HCT116 (cell line): ENCODE measurements at regions not wholly inside any gene's neighbourhood (a gene's known extent, or its start where the extent isn't known, plus 50 kb on each side); places are given as distances from the start of the nearest gene placed in this dataset.

Experiments used
- ATAC-seq: fragments of 200-7000 bp; cut with Tn5 transposase; 2 replicates; pipeline ENCODE4 v1.9.1; 2020; ENCODE audit warnings: mild to moderate bottlenecking, moderate library complexity
- BruUV-seq: library from RNA; stranded (reverse); fragments of 400-500 nt; replicated peaks from 2 replicates; lab custom pipeline; 2021; lab: Mats Ljungman, UMichigan
- CTCF ChIA-PET: fragments of 300-600 bp; sonication (Branson Sonifier 250); formaldehyde crosslinking; loops from one replicate; lab custom pipeline; 2021; ENCODE audit warnings: antibody characterized with exemption; lab: Charles Lee
- POLR2A ChIA-PET: fragments of 300-600, 350-600 bp; sonication (Branson Sonifier 250); formaldehyde crosslinking; loops from one replicate; lab custom pipeline; 2021; ENCODE audit warnings: antibody characterized with exemption; lab: Charles Lee
- RAD21 ChIA-PET, 2 experiments: fragments of 300-600 bp; sonication (Branson Sonifier 250); formaldehyde crosslinking; loops; one replicate each; lab custom pipeline; 2023; ENCODE audit warnings: low total read pairs in 2 of 2; ENCODE audit not compliant: uncharacterized antibody in 2 of 2, unreplicated experiment in 2 of 2, low non-redundant PET in 1 of 2; lab: Charles Lee
- DNase-seq: peaks from one replicate; pipeline ENCODE4 v3.0.0-alpha.2; 2010; ENCODE audit warnings: low read depth, low spot score
- H2AFZ ChIP-seq: fragments of 200-600 bp; shearing (Covaris generic), sonication (generic); 2 replicates; pipeline ENCODE4 v1.6.1; 2017; ENCODE audit warnings: low read depth, mixed run types, mixed read lengths, antibody characterized with exemption, low read length; ENCODE audit not compliant: poor library complexity, severe bottlenecking
- H3K27ac ChIP-seq: 2 replicates; pipeline ENCODE4 v1.5.1; 2012; ENCODE audit warnings: low read depth, low read length
- H3K27me3 ChIP-seq: fragments of 200-600 bp; sonication (generic); 2 replicates; pipeline ENCODE4 v1.6.1; 2016; ENCODE audit warnings: mixed run types, low read length, mixed read lengths; ENCODE audit not compliant: insufficient read depth
- H3K36me3 ChIP-seq, 2 experiments: fragments of 200-500 bp in 1 of 2; fragments of 200-600 bp in 1 of 2; sonication (Bioruptor generic) in 1 of 2; sonication (generic) in 1 of 2; 2 replicates each; pipeline versions ENCODE4 v1.5.1 to v1.6.1; 2014 to 2016; ENCODE audit warnings: low read length in 2 of 2, inconsistent platforms in 1 of 2, mixed read lengths in 1 of 2, mixed run types in 1 of 2; ENCODE audit not compliant: insufficient read depth in 2 of 2, control insufficient read depth in 1 of 2
- H3K4me1 ChIP-seq, 2 experiments: fragments of 200-600 bp in 1 of 2; sonication (generic) in 1 of 2; 2 replicates each; pipeline versions ENCODE4 v1.5.1 to v1.6.1; 2012 to 2017; ENCODE audit warnings: low read length in 2 of 2, inconsistent platforms in 1 of 2, mild to moderate bottlenecking in 1 of 2, mixed read lengths in 1 of 2, mixed run types in 1 of 2, moderate library complexity in 1 of 2; ENCODE audit not compliant: insufficient read depth in 2 of 2, control insufficient read depth in 1 of 2
- H3K4me2 ChIP-seq: fragments of 200-600 bp; sonication (generic); 2 replicates; pipeline ENCODE4 v1.6.1; 2017; ENCODE audit warnings: mixed run types, low read length, mixed read lengths
- H3K4me3 ChIP-seq, 2 experiments: fragments of 200-600 bp in 1 of 2; sonication (generic) in 1 of 2; replicated peaks in 1 of 2; 2 replicates each; pipeline ENCODE4 v1.5.1; 2011 to 2016; ENCODE audit warnings: low read length in 2 of 2, control low read depth in 1 of 2, low read depth in 1 of 2, mild to moderate bottlenecking in 1 of 2, mixed read lengths in 1 of 2, mixed run types in 1 of 2
- H3K79me2 ChIP-seq: fragments of 200-600 bp; sonication (generic); 2 replicates; pipeline ENCODE4 v1.6.1; 2017; ENCODE audit warnings: mild to moderate bottlenecking, mixed run types, low read length, moderate library complexity, mixed read lengths; ENCODE audit not compliant: insufficient read depth
- H3K9ac ChIP-seq: fragments of 200-600 bp; sonication (generic); 2 replicates; pipeline ENCODE4 v1.6.1; 2016; ENCODE audit warnings: low read length, mixed read lengths
- H3K9me2 ChIP-seq: fragments of 200-600 bp; sonication (generic), shearing (Covaris generic); 2 replicates; pipeline ENCODE4 v1.6.1; 2017; ENCODE audit warnings: mixed run types, mild to moderate bottlenecking, moderate library complexity; ENCODE audit not compliant: insufficient read depth
- H3K9me3 ChIP-seq, 2 experiments: fragments of 200-500 bp in 1 of 2; fragments of 200-600 bp in 1 of 2; sonication (Bioruptor generic) in 1 of 2; sonication (generic) in 1 of 2; 2 replicates each; pipeline ENCODE4 v1.6.1; 2014 to 2017; ENCODE audit warnings: low read length in 2 of 2, mixed read lengths in 2 of 2, inconsistent platforms in 1 of 2, low read depth in 1 of 2, mild to moderate bottlenecking in 1 of 2, mixed run types in 1 of 2, moderate library complexity in 1 of 2; ENCODE audit not compliant: control insufficient read depth in 1 of 2, insufficient read depth in 1 of 2
- H4K20me1 ChIP-seq: fragments of 200-600 bp; sonication (generic), shearing (Covaris generic); 2 replicates; pipeline ENCODE4 v1.6.1; 2017; ENCODE audit warnings: mixed run types, mild to moderate bottlenecking, moderate library complexity; ENCODE audit not compliant: insufficient read depth
- EGR1 ChIP-seq: IDR thresholded peaks from 2 replicates; pipeline ENCODE4 v1.6.1; 2012; ENCODE audit warnings: low read depth
- EZH2 ChIP-seq: fragments of 200-600 bp; sonication (generic); IDR thresholded peaks from 2 replicates; pipeline ENCODE4 v1.6.1; 2017; ENCODE audit warnings: antibody characterized with exemption, mixed run types
- POLR2AphosphoS5 ChIP-seq: IDR thresholded peaks from 2 replicates; pipeline ENCODE4 v1.6.1; 2011; ENCODE audit warnings: mild to moderate bottlenecking, low read depth, low read length, moderate library complexity
- TCF7L2 ChIP-seq: IDR thresholded peaks from 2 replicates; pipeline ENCODE4 v1.7.0; 2011; ENCODE audit warnings: borderline replicate concordance, inconsistent platforms; ENCODE audit not compliant: insufficient read depth, insufficient read length; ENCODE audit errors: extremely low read depth
- ZFX ChIP-seq: fragments of 450-650 bp; IDR thresholded peaks from 2 replicates; pipeline ENCODE4 v1.6.1; 2017
- intact Hi-C: fragments of 100-400 bp; cut with micrococcal nuclease; formaldehyde crosslinking; loops from 2 replicates; pipeline ENCODE4 v1.10.0; 2022

GRCh38 chr6:130574146-130574545 is 208.3 kb downstream of the TMEM200A start:
- intact Hi-C loops = no loop called here
- TF ChIP-seq POLR2AphosphoS5 = no peak
- TF ChIP-seq TCF7L2 = no peak
- no peak for TF ChIP-seq EGR1
- TF ChIP-seq ZFX = no peak
- ATAC-seq (no peak), DNase-seq (no peak)
- H3K4me3 ChIP-seq = no peak overlapping the region
- H3K4me1 ChIP-seq = no peaks in the 10 kb centered on the region
- POLR2A ChIA-PET = no interaction called here
- no peaks in the 10 kb centered on the region for H3K9me2 ChIP-seq
- H4K20me1 ChIP-seq = no peaks in the 10 kb centered on the region
- H3K9ac ChIP-seq = no peak overlapping the region
- H3K4me2 ChIP-seq = no peak overlapping the region
- H3K79me2 ChIP-seq = no peaks in the 10 kb centered on the region
- RAD21 ChIA-PET = no interaction called here
- BruUV-seq = no TSS peak
- no peaks in the 10 kb centered on the region for H3K9me3 ChIP-seq
- CTCF ChIA-PET = no interaction called here
- no peaks in the 10 kb centered on the region for H3K27me3 ChIP-seq
- H3K27ac ChIP-seq = no peak overlapping the region
- H2AFZ ChIP-seq = no peak overlapping the region
- H3K36me3 ChIP-seq = no peaks in the 10 kb centered on the region

DNA sequence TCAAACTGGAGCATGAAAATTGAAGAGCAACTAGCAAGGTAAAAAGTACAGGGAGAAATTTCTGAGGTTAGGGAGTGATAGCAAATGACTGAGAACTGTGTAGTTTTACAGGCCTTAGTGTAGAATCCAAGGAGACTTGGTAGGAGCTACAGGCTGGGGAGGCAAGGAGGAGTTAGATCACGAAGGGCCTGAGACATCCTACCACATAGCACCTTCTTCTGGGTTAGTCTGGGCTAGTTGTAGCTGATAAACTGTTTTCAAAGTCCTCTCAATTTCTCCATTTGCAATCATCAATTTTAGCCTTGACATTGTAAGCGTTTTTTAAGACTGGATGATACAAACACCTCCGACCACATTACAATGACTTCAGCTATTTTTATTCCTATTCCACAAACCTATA is 209.7 kb downstream of the TMEM200A start:
- Histone ChIP-seq H3K27me3 (no peaks in the 10 kb centered on the region), H3K27ac (no peak overlapping the region), H3K9me3 (no peaks in the 10 kb centered on the region), H3K9ac (no peak overlapping the region), H2AFZ (no peak overlapping the region), H3K9me2 (no peaks in the 10 kb centered on the region), H3K4me3 (no peak overlapping the region), H4K20me1 (no peaks in the 10 kb centered on the region), H3K79me2 (no peaks in the 10 kb centered on the region), H3K4me2 (no peak overlapping the region), H3K36me3 (no peaks in the 10 kb centered on the region), H3K4me1 (no peaks in the 10 kb centered on the region)
- no peak for TF ChIP-seq EZH2
- RAD21 ChIA-PET = no interaction called here
- no TSS peak for BruUV-seq
- POLR2A ChIA-PET = no interaction called here
- intact Hi-C loops = no loop called here
- CTCF ChIA-PET = no interaction called here
- ATAC-seq (no peak), DNase-seq (no peak)
